ENCODE measurements at regions not wholly inside any gene's neighbourhood (a gene's known extent, or its start where the extent isn't known, plus 50 kb on each side); places are given as distances from the start of the nearest gene placed in this dataset.
"Not testable (repeated sequence)": the region's sequence is repeated elsewhere in the genome, so short reads cannot be mapped to it uniquely, and the experiment has no call there.

- DNase-seq; H3K4me3 Mint-ChIP-seq; H3K4me1 Mint-ChIP-seq; H3K27ac ChIP-seq (ENCODE audit: low read depth, low read length); H3K36me3 ChIP-seq (ENCODE audit: insufficient read depth, low read length); H3K9me3 Mint-ChIP-seq; H3K4me3 ChIP-seq (ENCODE audit: low read length); POLR2A ChIA-PET; H3K36me3 Mint-ChIP-seq; CTCF ChIA-PET; H3K27ac Mint-ChIP-seq; H3K4me1 ChIP-seq (ENCODE audit: insufficient read depth, low read length); H3K9me3 ChIP-seq (ENCODE audit: low read length): not testable (repeated sequence)
- H3K27me3 Mint-ChIP-seq = peaks cover 52 to 69% of the 10 kb centered on the region in 2 donors
- H3K27me3 ChIP-seq (ENCODE audit: insufficient read depth, low read length, poor library complexity, severe bottlenecking) = peaks cover 12% of the 10 kb centered on the region
These were observed 180.4 kb upstream of the ZNF184 start for GRCh38 chr6:27653143-27653825.

- ChIA-PET POLR2A (no interaction called here), CTCF (no interaction called here)
- no peaks in the 10 kb centered on the region for H3K4me1 ChIP-seq (ENCODE audit: insufficient read depth, low read length)
- H3K27me3 ChIP-seq (ENCODE audit: insufficient read depth, low read length, poor library complexity, severe bottlenecking) = peaks cover 12% of the 10 kb centered on the region
- no peak overlapping the region for H3K27ac ChIP-seq (ENCODE audit: low read depth, low read length)
- no peak overlapping the region for H3K4me3 ChIP-seq (ENCODE audit: low read length)
- H3K27me3 Mint-ChIP-seq = peaks cover 63 to 76% of the 10 kb centered on the region in 2 donors
- H3K9me3 Mint-ChIP-seq = peaks cover 0 to 7% (median 1%) of the 10 kb centered on the region in 5 donors
- no peaks in the 10 kb centered on the region for H3K36me3 ChIP-seq (ENCODE audit: insufficient read depth, low read length)
- H3K4me1 Mint-ChIP-seq = peaks cover 0 to 1% (median 0%) of the 10 kb centered on the region in 3 donors
- H3K9me3 ChIP-seq (ENCODE audit: low read length) = no peaks in the 10 kb centered on the region
- H3K27ac Mint-ChIP-seq = no peak overlapping the region
- H3K36me3 Mint-ChIP-seq = peaks cover 0 to 6% (median 0%) of the 10 kb centered on the region in 3 donors
- DNase-seq = no peak
- no peak overlapping the region for H3K4me3 Mint-ChIP-seq
These were observed 178.4 kb upstream of the ZNF184 start for GRCh38 chr6:27651371-27651732.

DNA sequence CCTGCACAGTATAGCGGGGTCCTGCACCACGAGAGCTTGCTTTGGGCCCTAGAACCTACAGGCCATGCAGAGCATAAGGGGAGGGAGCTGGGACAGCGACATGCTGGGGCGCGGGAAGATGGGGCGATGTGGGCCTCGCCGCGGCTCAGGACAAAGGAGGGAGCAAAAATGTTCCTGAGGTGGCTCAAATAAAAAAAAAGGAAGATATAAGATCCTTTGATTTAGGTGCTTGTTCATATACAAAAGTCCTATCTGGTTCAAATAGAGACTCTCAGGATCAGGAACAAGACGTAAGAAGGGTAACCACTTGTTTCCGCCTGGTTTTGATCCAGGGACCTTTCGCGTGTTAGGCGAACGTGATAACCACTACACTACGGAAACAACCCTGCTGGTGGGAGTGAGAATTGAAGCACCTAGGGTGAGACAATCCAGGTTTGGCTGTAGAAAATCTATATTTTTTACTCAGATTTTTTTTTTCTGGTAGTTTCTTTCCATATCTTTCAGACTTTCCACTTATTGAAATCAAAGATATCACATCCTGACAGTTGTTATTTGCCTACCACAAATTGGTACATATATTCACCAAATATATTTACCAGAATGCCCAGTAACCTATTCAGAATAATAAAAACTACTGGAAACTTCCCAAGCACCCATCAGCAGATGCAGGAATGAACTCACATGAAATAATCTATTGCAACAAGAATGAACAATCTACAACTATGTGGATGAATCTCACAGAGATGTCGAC is 177.9 kb upstream of the ZNF184 start:
- ChIA-PET POLR2A (no interaction called here), CTCF (no interaction called here)
- Mint-ChIP-seq H3K9me3 (peaks cover 0 to 7% (median 1%) of the 10 kb centered on the region in 5 donors), H3K27me3 (peaks cover 63 to 76% of the 10 kb centered on the region in 2 donors), H3K27ac (no peak overlapping the region), H3K4me3 (no peak overlapping the region), H3K36me3 (peaks cover 0 to 6% (median 0%) of the 10 kb centered on the region in 3 donors), H3K4me1 (peaks cover 0 to 1% (median 0%) of the 10 kb centered on the region in 3 donors)
- no peaks in the 10 kb centered on the region for H3K36me3 ChIP-seq (ENCODE audit: insufficient read depth, low read length)
- H3K27ac ChIP-seq (ENCODE audit: low read depth, low read length) = no peak overlapping the region
- no peaks in the 10 kb centered on the region for H3K4me1 ChIP-seq (ENCODE audit: insufficient read depth, low read length)
- H3K27me3 ChIP-seq (ENCODE audit: insufficient read depth, low read length, poor library complexity, severe bottlenecking) = peaks cover 12% of the 10 kb centered on the region
- H3K9me3 ChIP-seq (ENCODE audit: low read length) = no peaks in the 10 kb centered on the region
- no peak for DNase-seq
- no peak overlapping the region for H3K4me3 ChIP-seq (ENCODE audit: low read length)

DNA sequence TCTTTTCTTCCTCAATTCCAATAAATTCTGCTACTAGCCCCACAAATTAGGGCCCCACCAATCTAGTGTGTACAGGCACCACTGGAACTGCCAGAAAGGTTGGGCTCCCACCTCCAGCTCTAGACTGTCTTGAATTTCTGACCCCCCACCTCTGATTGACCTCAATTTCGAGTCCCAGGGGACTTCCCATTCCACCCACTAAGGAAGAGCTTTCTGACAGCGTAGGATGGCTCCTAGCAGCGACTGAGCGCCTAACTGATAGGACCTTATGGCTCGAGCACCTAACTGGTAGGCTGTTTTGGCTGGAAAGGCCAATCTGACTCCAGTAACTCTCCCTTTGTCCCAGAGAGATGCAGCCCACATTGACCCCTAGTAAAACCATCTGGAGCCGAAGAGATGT is 171.6 kb upstream of the ZNF184 start:
- H3K4me1 ChIP-seq (ENCODE audit: insufficient read depth, low read length) = no peaks in the 10 kb centered on the region
- no peaks in the 10 kb centered on the region for H3K9me3 ChIP-seq (ENCODE audit: low read length)
- ChIA-PET CTCF (interaction anchor here (1.4 kb wide), 1 partner anchor 18 kb away, joined by 3 read pairs; no protein-coding TSS in a partner anchor), POLR2A (no interaction called here)
- H3K4me3 Mint-ChIP-seq = no peak overlapping the region
- H3K4me1 Mint-ChIP-seq = no peaks in the 10 kb centered on the region
- H3K9me3 Mint-ChIP-seq = peaks cover 0 to 5% (median 5%) of the 10 kb centered on the region in 5 donors
- no peak for DNase-seq
- peaks cover 39 to 80% of the 10 kb centered on the region in 2 donors for H3K27me3 Mint-ChIP-seq
- H3K27ac ChIP-seq (ENCODE audit: low read depth, low read length) = no peak overlapping the region
- no peak overlapping the region for H3K4me3 ChIP-seq (ENCODE audit: low read length)
- H3K36me3 ChIP-seq (ENCODE audit: insufficient read depth, low read length) = no peaks in the 10 kb centered on the region
- peak overlapping the region in 1 of 8 donors; percentile 43 for H3K27ac Mint-ChIP-seq
- peaks cover 0 to 2% (median 0%) of the 10 kb centered on the region in 3 donors for H3K36me3 Mint-ChIP-seq
- no peaks in the 10 kb centered on the region for H3K27me3 ChIP-seq (ENCODE audit: insufficient read depth, low read length, poor library complexity, severe bottlenecking)

DNA sequence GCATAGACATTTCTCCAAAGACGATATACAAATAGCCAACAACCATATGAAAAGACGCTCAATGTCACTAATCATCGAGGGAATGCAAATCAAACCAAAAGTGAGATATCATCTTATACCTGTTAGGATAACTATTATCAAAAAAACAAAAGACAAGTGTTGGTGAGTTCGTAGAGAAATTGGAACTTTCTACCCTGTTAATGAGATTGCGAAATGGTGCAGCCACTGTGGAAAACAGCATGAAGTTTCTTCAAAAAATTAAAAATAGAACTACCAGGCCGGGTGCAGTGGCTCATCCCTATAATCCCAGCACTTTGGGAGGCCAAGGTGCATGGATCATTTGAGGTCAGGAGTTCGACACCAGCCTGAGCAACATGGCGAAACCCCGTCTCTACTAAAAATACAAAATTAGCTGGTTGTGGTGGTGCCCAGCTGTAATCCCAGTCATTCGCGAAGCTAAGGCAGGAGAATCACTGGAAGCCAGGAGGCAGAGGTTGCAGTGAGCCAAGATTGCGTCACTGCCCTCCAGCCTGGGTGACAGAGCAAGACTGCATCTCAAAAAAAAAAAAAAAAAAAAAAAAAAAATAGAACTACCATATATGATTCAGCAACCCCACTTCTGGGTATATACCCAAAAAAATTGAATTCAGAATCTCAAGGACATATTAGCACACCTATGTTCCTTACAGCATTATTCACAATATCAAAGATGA is 170.0 kb upstream of the ZNF184 start:
- Histone ChIP-seq H3K4me3 (ENCODE audit: low read length) (no peak overlapping the region), H3K9me3 (ENCODE audit: low read length) (no peaks in the 10 kb centered on the region), H3K4me1 (ENCODE audit: insufficient read depth, low read length) (no peaks in the 10 kb centered on the region), H3K36me3 (ENCODE audit: insufficient read depth, low read length) (no peaks in the 10 kb centered on the region), H3K27ac (ENCODE audit: low read depth, low read length) (no peak overlapping the region), H3K27me3 (ENCODE audit: insufficient read depth, low read length, poor library complexity, severe bottlenecking) (no peaks in the 10 kb centered on the region)
- H3K27me3 Mint-ChIP-seq = peaks cover 34 to 73% of the 10 kb centered on the region in 2 donors
- H3K4me3 Mint-ChIP-seq = no peak overlapping the region
- peaks cover 0 to 2% (median 2%) of the 10 kb centered on the region in 3 donors for H3K36me3 Mint-ChIP-seq
- no peak for DNase-seq
- ChIA-PET CTCF (no interaction called here), POLR2A (no interaction called here)
- peaks cover 0 to 7% (median 5%) of the 10 kb centered on the region in 5 donors for H3K9me3 Mint-ChIP-seq
- H3K27ac Mint-ChIP-seq = no peak overlapping the region
- H3K4me1 Mint-ChIP-seq = no peaks in the 10 kb centered on the region

DNA sequence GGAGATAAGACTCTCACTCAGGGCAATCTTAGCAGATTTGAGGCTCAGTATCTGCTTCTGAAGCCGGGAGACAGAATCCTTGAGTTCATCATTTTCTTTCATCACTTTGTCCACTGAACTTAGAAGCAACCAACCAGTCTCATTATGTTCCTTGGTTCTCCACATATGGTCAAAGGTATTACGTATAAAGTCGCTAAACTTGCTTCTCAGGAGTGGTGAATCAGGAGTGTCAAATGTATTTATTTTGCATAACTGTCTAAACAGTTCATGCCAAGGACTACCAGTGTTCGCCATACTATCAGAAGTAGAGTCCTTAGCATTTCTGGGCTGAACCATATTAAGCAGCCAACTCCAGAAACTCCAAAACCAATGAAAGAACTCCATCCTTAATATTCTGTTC is 163.0 kb upstream of the ZNF184 start:
- H3K27ac Mint-ChIP-seq; H3K4me1 Mint-ChIP-seq; H3K27me3 ChIP-seq (ENCODE audit: insufficient read depth, low read length, poor library complexity, severe bottlenecking); H3K4me3 ChIP-seq (ENCODE audit: low read length); H3K4me1 ChIP-seq (ENCODE audit: insufficient read depth, low read length); H3K36me3 ChIP-seq (ENCODE audit: insufficient read depth, low read length); POLR2A ChIA-PET; CTCF ChIA-PET; H3K36me3 Mint-ChIP-seq; H3K27ac ChIP-seq (ENCODE audit: low read depth, low read length); H3K9me3 ChIP-seq (ENCODE audit: low read length); H3K4me3 Mint-ChIP-seq; DNase-seq; H3K9me3 Mint-ChIP-seq: not testable (repeated sequence)
- peaks cover 61 to 78% of the 10 kb centered on the region in 2 donors for H3K27me3 Mint-ChIP-seq

GRCh38 chr6:27633221-27633688 is 160.3 kb upstream of the ZNF184 start:
- H3K27me3 Mint-ChIP-seq = peaks cover 66 to 89% of the 10 kb centered on the region in 2 donors
- POLR2A ChIA-PET; H3K9me3 ChIP-seq (ENCODE audit: low read length); H3K9me3 Mint-ChIP-seq; H3K4me3 ChIP-seq (ENCODE audit: low read length); H3K36me3 ChIP-seq (ENCODE audit: insufficient read depth, low read length); H3K27ac Mint-ChIP-seq; H3K36me3 Mint-ChIP-seq; H3K4me1 ChIP-seq (ENCODE audit: insufficient read depth, low read length); DNase-seq; CTCF ChIA-PET; H3K27ac ChIP-seq (ENCODE audit: low read depth, low read length): not testable (repeated sequence)
- peaks cover 10% of the 10 kb centered on the region for H3K27me3 ChIP-seq (ENCODE audit: insufficient read depth, low read length, poor library complexity, severe bottlenecking)
- H3K4me3 Mint-ChIP-seq = peak overlapping the region in 1 of 7 donors; percentile 16
- peaks cover 3 to 15% (median 11%) of the 10 kb centered on the region in 3 donors for H3K4me1 Mint-ChIP-seq

GRCh38 chr6:27631609-27631916 is 158.7 kb upstream of the ZNF184 start:
- Histone ChIP-seq H3K4me3 (ENCODE audit: low read length) (no peak overlapping the region), H3K27me3 (ENCODE audit: insufficient read depth, low read length, poor library complexity, severe bottlenecking) (peaks cover 10% of the 10 kb centered on the region), H3K27ac (ENCODE audit: low read depth, low read length) (no peak overlapping the region), H3K4me1 (ENCODE audit: insufficient read depth, low read length) (no peaks in the 10 kb centered on the region), H3K9me3 (ENCODE audit: low read length) (no peaks in the 10 kb centered on the region), H3K36me3 (ENCODE audit: insufficient read depth, low read length) (no peaks in the 10 kb centered on the region)
- Mint-ChIP-seq H3K27ac (no peak overlapping the region), H3K27me3 (peaks cover 72 to 85% of the 10 kb centered on the region in 2 donors), H3K4me3 (peak overlapping the region in 1 of 7 donors; percentile 9), H3K9me3 (peaks cover 0 to 6% (median 0%) of the 10 kb centered on the region in 5 donors), H3K4me1 (peaks cover 3 to 15% (median 11%) of the 10 kb centered on the region in 3 donors), H3K36me3 (no peaks in the 10 kb centered on the region)
- no peak for DNase-seq
- POLR2A ChIA-PET = no interaction called here
- CTCF ChIA-PET = no interaction called here
